Hepatocyte (in vitro differentiated cells): ENCODE measurements at regions not wholly inside any gene's neighbourhood (a gene's known extent, or its start where the extent isn't known, plus 50 kb on each side); places are given as distances from the start of the nearest gene placed in this dataset.

Experiments
- EZH2phosphoT487 ChIP-seq: fragments of 200-600 bp; sonication (generic); IDR thresholded peaks from one replicate; pipeline ENCODE4 v1.6.1; 2018; ENCODE audit warnings: antibody characterized with exemption, mild to moderate bottlenecking, low read depth, moderate library complexity; ENCODE audit not compliant: unreplicated experiment, severe bottlenecking
- TF ChIP-seq, protein P1 (sequence below): fragments of 200-600 bp; sonication (generic); IDR thresholded peaks from 2 replicates; pipeline ENCODE4 v1.5.1; 2016; ENCODE audit warnings: antibody characterized with exemption, mild to moderate bottlenecking; ENCODE audit not compliant: poor library complexity

DNA sequence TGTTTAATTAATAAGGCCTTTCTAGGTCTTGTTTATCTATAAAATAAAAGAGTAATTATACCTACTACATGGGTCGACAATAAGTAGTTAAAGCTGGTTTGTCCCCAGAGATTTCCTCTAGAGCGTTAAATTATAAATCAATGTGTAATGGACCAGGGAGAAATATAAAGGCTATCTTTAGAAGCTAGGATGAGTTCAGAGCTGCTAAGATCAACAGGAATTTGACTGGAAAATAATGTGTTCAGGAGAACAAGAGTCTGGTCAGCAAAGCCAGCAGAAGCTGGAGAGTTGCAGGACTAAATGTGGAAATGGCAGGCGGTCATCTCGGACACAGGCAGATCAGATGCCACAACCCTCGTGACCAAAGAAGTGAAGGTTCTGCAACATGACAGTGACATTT, 428.8 kb downstream of the EPM2A start:
- TF ChIP-seq, protein P1, sequence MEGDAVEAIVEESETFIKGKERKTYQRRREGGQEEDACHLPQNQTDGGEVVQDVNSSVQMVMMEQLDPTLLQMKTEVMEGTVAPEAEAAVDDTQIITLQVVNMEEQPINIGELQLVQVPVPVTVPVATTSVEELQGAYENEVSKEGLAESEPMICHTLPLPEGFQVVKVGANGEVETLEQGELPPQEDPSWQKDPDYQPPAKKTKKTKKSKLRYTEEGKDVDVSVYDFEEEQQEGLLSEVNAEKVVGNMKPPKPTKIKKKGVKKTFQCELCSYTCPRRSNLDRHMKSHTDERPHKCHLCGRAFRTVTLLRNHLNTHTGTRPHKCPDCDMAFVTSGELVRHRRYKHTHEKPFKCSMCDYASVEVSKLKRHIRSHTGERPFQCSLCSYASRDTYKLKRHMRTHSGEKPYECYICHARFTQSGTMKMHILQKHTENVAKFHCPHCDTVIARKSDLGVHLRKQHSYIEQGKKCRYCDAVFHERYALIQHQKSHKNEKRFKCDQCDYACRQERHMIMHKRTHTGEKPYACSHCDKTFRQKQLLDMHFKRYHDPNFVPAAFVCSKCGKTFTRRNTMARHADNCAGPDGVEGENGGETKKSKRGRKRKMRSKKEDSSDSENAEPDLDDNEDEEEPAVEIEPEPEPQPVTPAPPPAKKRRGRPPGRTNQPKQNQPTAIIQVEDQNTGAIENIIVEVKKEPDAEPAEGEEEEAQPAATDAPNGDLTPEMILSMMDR = no peak
- TF ChIP-seq EZH2phosphoT487 = no peak
